ENCODE measurements at regions not wholly inside any gene's neighbourhood (a gene's known extent, or its start where the extent isn't known, plus 50 kb on each side); places are given as distances from the start of the nearest gene placed in this dataset.

- DNase-seq (ENCODE audit: extremely low read depth, insufficient read length): no peak
- Histone ChIP-seq H3K4me3 (replicated peaks; ENCODE audit: low read depth, low read length) (no peak overlapping the region), H3K36me3 (ENCODE audit: control insufficient read depth, insufficient read depth, low read length) (no peaks in the 10 kb centered on the region), H3K27me3 (replicated peaks; ENCODE audit: control insufficient read depth, insufficient read depth, low read length) (no peaks in the 10 kb centered on the region; the same call in 1 of the 2 replicates)
- TF ChIP-seq, protein P1, sequence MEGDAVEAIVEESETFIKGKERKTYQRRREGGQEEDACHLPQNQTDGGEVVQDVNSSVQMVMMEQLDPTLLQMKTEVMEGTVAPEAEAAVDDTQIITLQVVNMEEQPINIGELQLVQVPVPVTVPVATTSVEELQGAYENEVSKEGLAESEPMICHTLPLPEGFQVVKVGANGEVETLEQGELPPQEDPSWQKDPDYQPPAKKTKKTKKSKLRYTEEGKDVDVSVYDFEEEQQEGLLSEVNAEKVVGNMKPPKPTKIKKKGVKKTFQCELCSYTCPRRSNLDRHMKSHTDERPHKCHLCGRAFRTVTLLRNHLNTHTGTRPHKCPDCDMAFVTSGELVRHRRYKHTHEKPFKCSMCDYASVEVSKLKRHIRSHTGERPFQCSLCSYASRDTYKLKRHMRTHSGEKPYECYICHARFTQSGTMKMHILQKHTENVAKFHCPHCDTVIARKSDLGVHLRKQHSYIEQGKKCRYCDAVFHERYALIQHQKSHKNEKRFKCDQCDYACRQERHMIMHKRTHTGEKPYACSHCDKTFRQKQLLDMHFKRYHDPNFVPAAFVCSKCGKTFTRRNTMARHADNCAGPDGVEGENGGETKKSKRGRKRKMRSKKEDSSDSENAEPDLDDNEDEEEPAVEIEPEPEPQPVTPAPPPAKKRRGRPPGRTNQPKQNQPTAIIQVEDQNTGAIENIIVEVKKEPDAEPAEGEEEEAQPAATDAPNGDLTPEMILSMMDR (IDR thresholded peaks at IDR 0.05; ENCODE audit: insufficient read depth, low read length, poor library complexity, severe bottlenecking): no peak
Observed at GRCh38 chr5:33371660-33372059, 69.1 kb upstream of the TARS1 start.

DNA sequence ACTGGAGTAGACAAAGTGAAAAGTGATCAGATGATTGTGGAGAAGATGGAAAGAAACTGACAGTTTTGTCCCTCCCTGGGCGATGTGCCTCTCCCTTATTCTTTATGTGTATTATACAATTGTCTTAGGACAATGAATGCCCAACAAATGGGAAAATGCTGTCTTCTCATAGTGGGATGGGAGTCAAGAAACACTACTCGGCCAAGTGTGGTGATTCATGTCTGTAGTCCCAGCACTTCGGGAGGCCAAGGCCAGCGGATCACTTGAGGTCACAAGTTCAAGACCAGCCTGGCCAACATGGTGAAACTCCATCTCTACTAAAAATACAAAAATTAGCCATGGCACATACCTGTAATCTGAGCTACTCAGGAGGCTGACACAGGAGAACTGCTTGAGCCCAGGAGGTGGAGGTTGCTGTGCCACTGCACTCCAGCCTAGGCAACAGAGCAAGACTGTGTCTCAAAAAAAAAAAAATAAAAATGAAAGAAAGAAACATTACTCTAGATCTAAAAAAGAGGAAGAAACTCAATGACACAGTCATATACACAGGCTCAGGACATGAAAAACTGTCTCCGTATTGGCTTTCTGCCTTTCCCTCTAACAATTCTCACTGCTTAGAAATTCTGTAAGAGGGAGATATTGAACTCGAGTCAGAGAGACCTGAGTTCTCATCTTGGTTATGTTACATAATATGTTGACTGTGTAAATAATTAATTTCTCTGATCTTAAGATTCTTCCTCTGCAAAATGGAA, 67.9 kb upstream of the TARS1 start:
- no peaks in the 10 kb centered on the region; the same call in 1 of the 2 replicates for H3K27me3 ChIP-seq (replicated peaks; ENCODE audit: control insufficient read depth, insufficient read depth, low read length)
- TF ChIP-seq, protein P1 (IDR thresholded peaks at IDR 0.05; ENCODE audit: insufficient read depth, low read length, poor library complexity, severe bottlenecking): no peak
- H3K4me3 ChIP-seq (replicated peaks; ENCODE audit: low read depth, low read length): no peak overlapping the region
- H3K36me3 ChIP-seq (ENCODE audit: control insufficient read depth, insufficient read depth, low read length): no peaks in the 10 kb centered on the region
- DNase-seq (ENCODE audit: extremely low read depth, insufficient read length): no peak

DNA sequence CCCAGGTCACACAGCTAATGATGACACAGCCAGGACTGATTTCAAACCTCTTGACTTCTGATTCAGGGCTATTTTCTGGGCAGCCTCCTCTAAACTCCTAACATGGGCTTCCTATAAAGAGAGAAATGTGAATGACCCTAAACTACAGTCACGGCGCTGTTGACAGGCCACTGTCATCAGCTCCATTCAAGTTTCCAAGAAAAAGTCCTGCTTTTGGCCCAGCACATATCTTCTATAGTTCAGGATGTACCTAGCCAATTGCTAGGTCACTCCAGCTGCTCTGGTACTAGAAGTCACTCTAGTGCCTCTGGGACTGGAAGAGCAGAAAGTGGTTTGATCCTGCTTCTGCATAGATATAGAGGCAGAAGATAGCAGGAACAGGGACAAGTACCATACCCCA, 64.9 kb upstream of the TARS1 start:
- TF ChIP-seq, protein P1 (IDR thresholded peaks at IDR 0.05; ENCODE audit: insufficient read depth, low read length, poor library complexity, severe bottlenecking): no peak
- no peak overlapping the region for H3K4me3 ChIP-seq (replicated peaks; ENCODE audit: low read depth, low read length)
- no peak for DNase-seq (ENCODE audit: extremely low read depth, insufficient read length)
- no peaks in the 10 kb centered on the region for H3K36me3 ChIP-seq (ENCODE audit: control insufficient read depth, insufficient read depth, low read length)
- H3K27me3 ChIP-seq (replicated peaks; ENCODE audit: control insufficient read depth, insufficient read depth, low read length): no peaks in the 10 kb centered on the region

GRCh38 chr5:33379757-33380156, 61.0 kb upstream of the TARS1 start:
- DNase-seq (ENCODE audit: extremely low read depth, insufficient read length): no peak
- no peak overlapping the region for H3K4me3 ChIP-seq (replicated peaks; ENCODE audit: low read depth, low read length)
- no peaks in the 10 kb centered on the region for H3K27me3 ChIP-seq (replicated peaks; ENCODE audit: control insufficient read depth, insufficient read depth, low read length)
- no peaks in the 10 kb centered on the region for H3K36me3 ChIP-seq (ENCODE audit: control insufficient read depth, insufficient read depth, low read length)
- TF ChIP-seq, protein P1 (IDR thresholded peaks at IDR 0.05; ENCODE audit: insufficient read depth, low read length, poor library complexity, severe bottlenecking): peak; percentile 55

- H3K36me3 ChIP-seq (ENCODE audit: control insufficient read depth, insufficient read depth, low read length): no peaks in the 10 kb centered on the region
- no peaks in the 10 kb centered on the region; the same call in 1 of the 2 replicates for H3K27me3 ChIP-seq (replicated peaks; ENCODE audit: control insufficient read depth, insufficient read depth, low read length)
- no peak for DNase-seq (ENCODE audit: extremely low read depth, insufficient read length)
- H3K4me3 ChIP-seq (replicated peaks; ENCODE audit: low read depth, low read length): no peak overlapping the region
- TF ChIP-seq, protein P1 (IDR thresholded peaks at IDR 0.05; ENCODE audit: insufficient read depth, low read length, poor library complexity, severe bottlenecking): no peak
Observed at GRCh38 chr5:33381243-33381642, 59.5 kb upstream of the TARS1 start.

Data from GM06990 (cell line).